Esophagus squamous epithelium (tissue), 5 donors: ENCODE measurements at regions not wholly inside any gene's neighbourhood (a gene's known extent, or its start where the extent isn't known, plus 50 kb on each side); places are given as distances from the start of the nearest gene placed in this dataset.

Source experiments
- DNase-seq: peaks from one replicate; lab custom pipeline; 2025; lab: John Stamatoyannopoulos, UW
- H3K27ac ChIP-seq, 4 donors: fragments of 200-600 bp; sonication (generic); one replicate each; pipeline ENCODE4 v1.5.1; 2016 to 2019; ENCODE audit warnings: mild to moderate bottlenecking in 1 of 4
- H3K27me3 ChIP-seq, 4 donors: fragments of 200-600 bp; sonication (generic); 1 replicate in 3 of 4; 2 replicates in 1 of 4; pipeline versions ENCODE4 v1.5.1 to v1.6.0; 2017 to 2021; ENCODE audit warnings: antibody characterized with exemption in 1 of 4
- H3K36me3 ChIP-seq, 3 donors: fragments of 200-600 bp; sonication (generic); one replicate each; pipeline ENCODE4 v1.5.1; 2016 to 2019
- H3K4me1 ChIP-seq, 3 donors: fragments of 200-600 bp; sonication (generic); one replicate each; pipeline ENCODE4 v1.5.1; 2017 to 2019
- H3K4me3 ChIP-seq, 4 donors: fragments of 200-600 bp; sonication (generic); 1 replicate in 3 of 4; 2 replicates in 1 of 4; pipeline ENCODE4 v1.5.1; 2016 to 2019; ENCODE audit warnings: mild to moderate bottlenecking in 2 of 4, moderate library complexity in 1 of 4
- H3K9me3 ChIP-seq, 3 donors: fragments of 200-600 bp; sonication (generic); one replicate each; pipeline ENCODE4 v1.5.1; 2016 to 2019
- CTCF ChIP-seq, 6 experiments: fragments of 450-650 bp in 4 of 6; fragments of 200-600 bp in 2 of 6; sonication (generic) in 2 of 6; IDR thresholded peaks; one replicate each; pipeline ENCODE4 v1.5.1; 2016 to 2019; ENCODE audit warnings: antibody characterized with exemption in 6 of 6, mild to moderate bottlenecking in 4 of 6, moderate library complexity in 4 of 6
- POLR2A ChIP-seq, 4 donors: fragments of 450-650 bp; IDR thresholded peaks; one replicate each; pipeline ENCODE4 v1.6.1; 2017; ENCODE audit warnings: antibody characterized with exemption in 4 of 4, mild to moderate bottlenecking in 4 of 4, moderate library complexity in 3 of 4
- WGBS, 2 donors: methylation state at CpG; one replicate each; pipeline ENCODE4 v1.1.5; 2018; 5-methylcytosine and 5-hydroxymethylcytosine counted together
- intact Hi-C: fragments of 100-400 bp; cut with DNase I; formaldehyde crosslinking; loops from one replicate; pipeline ENCODE4 v1.15.0; 2022
- donor health status: DM: yes; HTN: yes; CAD: no.

GRCh38 chr5:168120401-168121137 lies 170.9 kb upstream of the WWC1 start:
- Histone ChIP-seq H3K9me3 (no peaks in the 10 kb centered on the region), H3K36me3 (no peaks in the 10 kb centered on the region), H3K27me3 (no peaks in the 10 kb centered on the region), H3K4me3 (no peak overlapping the region), H3K27ac (no peak overlapping the region), H3K4me1 (peaks cover 0 to 4% (median 0%) of the 10 kb centered on the region in 3 donors)
- intact Hi-C loops: no loop called here
- DNase-seq: no peak
- 67 to 68% methylated on average over 10 of the region's 10 CpGs for WGBS, 2 donors
- TF ChIP-seq CTCF (IDR thresholded peaks at IDR 0.05) (no peak), POLR2A (IDR thresholded peaks at IDR 0.05) (no peak)

DNA sequence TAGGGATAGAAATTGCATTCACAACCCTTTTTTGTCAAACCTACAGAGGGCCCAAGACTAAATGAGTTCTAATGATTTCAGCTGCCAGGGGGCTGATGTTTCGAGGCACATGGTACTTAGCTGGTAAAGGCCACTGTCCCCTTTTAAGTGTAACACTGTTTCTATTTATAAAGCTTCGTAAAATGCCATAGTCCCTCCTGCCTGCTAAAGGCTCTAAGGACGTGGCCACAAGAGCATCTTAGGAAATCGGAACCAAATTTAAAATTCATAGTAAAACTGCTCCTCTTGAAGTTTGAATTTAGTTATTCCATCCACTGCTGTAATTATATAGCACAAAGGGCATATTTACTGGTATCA lies 170.3 kb upstream of the WWC1 start:
- WGBS, 2 donors: 85 to 94% methylated on average over 4 of the region's 4 CpGs
- Histone ChIP-seq H3K9me3 (no peaks in the 10 kb centered on the region), H3K27me3 (no peaks in the 10 kb centered on the region), H3K4me1 (peaks cover 0 to 4% (median 0%) of the 10 kb centered on the region in 3 donors), H3K27ac (no peak overlapping the region), H3K36me3 (no peaks in the 10 kb centered on the region), H3K4me3 (no peak overlapping the region)
- no peak for TF ChIP-seq CTCF (IDR thresholded peaks at IDR 0.05)
- TF ChIP-seq POLR2A (IDR thresholded peaks at IDR 0.05): no peak
- intact Hi-C loops: no loop called here
- DNase-seq: no peak

GRCh38 chr5:168123631-168124528 lies 167.6 kb upstream of the WWC1 start:
- intact Hi-C loops: no loop called here
- Histone ChIP-seq H3K36me3 (no peaks in the 10 kb centered on the region), H3K4me1 (peaks cover 0 to 5% (median 4%) of the 10 kb centered on the region in 3 donors), H3K27me3 (no peaks in the 10 kb centered on the region), H3K9me3 (no peaks in the 10 kb centered on the region), H3K4me3 (no peak overlapping the region), H3K27ac (no peak overlapping the region)
- TF ChIP-seq CTCF (IDR thresholded peaks at IDR 0.05) (no peak), POLR2A (IDR thresholded peaks at IDR 0.05) (no peak)
- DNase-seq: no peak
- 65 to 68% methylated on average over 7 to 8 of the region's 8 CpGs for WGBS, 2 donors

DNA sequence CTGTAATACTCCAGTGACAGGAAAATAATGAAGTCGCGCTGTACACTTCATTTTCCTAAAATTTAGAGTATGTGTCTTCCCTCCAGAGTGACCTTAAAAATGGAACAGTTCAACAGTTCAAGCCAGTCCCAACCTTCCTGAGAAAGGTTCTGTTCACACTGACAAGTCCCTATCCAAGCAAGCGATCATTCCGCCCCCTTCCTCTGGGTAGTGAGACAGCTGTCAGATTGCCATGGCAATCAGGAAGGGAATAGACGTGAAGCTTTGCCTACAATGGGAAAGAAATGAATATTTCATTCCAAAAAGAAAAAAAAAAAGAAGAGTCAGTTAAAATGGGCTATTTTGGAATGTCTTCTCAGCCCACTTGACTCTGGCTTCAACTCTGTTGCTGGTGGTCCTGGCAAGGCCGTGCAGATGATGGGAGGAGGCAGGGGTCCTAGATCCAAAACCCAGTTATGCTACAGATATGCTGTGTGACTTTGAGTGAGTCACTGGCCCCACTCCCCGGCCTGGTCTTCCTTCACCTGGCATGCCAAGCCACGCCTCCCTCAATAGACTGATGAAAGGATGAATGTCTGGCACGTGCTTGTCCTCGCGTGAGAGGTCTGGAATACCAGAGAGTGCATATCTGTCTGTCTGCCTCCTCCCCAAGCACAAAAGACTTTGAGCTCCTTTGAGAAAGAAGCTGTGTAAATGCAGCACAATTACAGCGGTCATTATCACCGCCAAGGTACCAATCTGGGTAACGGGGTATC lies 165.8 kb upstream of the WWC1 start:
- Histone ChIP-seq H3K36me3 (no peaks in the 10 kb centered on the region), H3K9me3 (no peaks in the 10 kb centered on the region), H3K4me1 (peaks cover 0 to 5% (median 4%) of the 10 kb centered on the region in 3 donors), H3K27ac (no peak overlapping the region), H3K27me3 (no peaks in the 10 kb centered on the region), H3K4me3 (no peak overlapping the region)
- intact Hi-C loops: no loop called here
- 85 to 87% methylated on average over 14 of the region's 14 CpGs for WGBS, 2 donors
- DNase-seq: no peak
- TF ChIP-seq POLR2A (IDR thresholded peaks at IDR 0.05) (no peak), CTCF (IDR thresholded peaks at IDR 0.05) (no peak)
